PC-9 (cell line): ENCODE measurements at regions not wholly inside any gene's neighbourhood (a gene's known extent, or its start where the extent isn't known, plus 50 kb on each side); places are given as distances from the start of the nearest gene placed in this dataset.

ENCODE experiments used
- EZH2 ChIP-seq: fragments of 200-600 bp; sonication (generic); IDR thresholded peaks from 2 replicates; pipeline ENCODE4 v1.8.0; 2017; ENCODE audit warnings: antibody characterized with exemption, low read depth
- TF ChIP-seq, protein P1 (sequence below): fragments of 200-600 bp; sonication (generic); conservative IDR thresholded peaks from 2 replicates; pipeline ENCODE4 v1.6.1; 2017; ENCODE audit warnings: mixed run types, antibody characterized with exemption, mild to moderate bottlenecking, moderate library complexity

DNA sequence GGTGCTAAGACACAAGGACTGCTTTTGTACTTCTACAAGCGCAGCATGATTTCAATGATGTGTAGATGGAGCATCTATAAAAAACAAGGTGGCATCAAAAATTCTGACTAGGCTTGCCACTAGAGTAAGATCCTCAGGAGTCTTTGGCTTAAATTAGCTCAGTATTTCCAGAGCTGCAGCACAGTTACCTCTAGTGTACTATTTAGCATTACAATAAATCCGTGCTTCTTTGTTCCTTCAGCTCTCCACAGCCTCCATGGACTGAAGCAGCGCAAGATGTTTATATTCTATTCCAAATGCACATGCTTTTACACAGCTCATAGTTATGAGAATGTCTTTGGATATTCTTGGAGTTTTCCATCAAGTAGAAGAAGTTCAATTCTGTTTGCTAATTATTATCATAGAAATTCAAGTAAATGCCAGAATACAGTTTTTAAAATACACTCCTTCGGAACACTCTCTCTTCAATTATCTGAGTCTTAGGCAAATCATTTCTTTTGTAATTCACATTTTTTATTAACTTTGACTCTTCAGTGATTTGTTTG lies 1133.0 kb upstream of the LRRTM1 start:
- TF ChIP-seq, protein P1, sequence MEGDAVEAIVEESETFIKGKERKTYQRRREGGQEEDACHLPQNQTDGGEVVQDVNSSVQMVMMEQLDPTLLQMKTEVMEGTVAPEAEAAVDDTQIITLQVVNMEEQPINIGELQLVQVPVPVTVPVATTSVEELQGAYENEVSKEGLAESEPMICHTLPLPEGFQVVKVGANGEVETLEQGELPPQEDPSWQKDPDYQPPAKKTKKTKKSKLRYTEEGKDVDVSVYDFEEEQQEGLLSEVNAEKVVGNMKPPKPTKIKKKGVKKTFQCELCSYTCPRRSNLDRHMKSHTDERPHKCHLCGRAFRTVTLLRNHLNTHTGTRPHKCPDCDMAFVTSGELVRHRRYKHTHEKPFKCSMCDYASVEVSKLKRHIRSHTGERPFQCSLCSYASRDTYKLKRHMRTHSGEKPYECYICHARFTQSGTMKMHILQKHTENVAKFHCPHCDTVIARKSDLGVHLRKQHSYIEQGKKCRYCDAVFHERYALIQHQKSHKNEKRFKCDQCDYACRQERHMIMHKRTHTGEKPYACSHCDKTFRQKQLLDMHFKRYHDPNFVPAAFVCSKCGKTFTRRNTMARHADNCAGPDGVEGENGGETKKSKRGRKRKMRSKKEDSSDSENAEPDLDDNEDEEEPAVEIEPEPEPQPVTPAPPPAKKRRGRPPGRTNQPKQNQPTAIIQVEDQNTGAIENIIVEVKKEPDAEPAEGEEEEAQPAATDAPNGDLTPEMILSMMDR: no peak
- no peak for TF ChIP-seq EZH2
